ENCODE measurements at regions not wholly inside any gene's neighbourhood (a gene's known extent, or its start where the extent isn't known, plus 50 kb on each side); places are given as distances from the start of the nearest gene placed in this dataset.

- TF ChIP-seq CTCF (IDR thresholded peaks at IDR 0.05) (no peak), POLR2A (IDR thresholded peaks at IDR 0.05) (no peak), POLR2AphosphoS5 (IDR thresholded peaks at IDR 0.05) (no peak)
Observed at GRCh38 chr2:128435576-128436478, 117.2 kb upstream of the HS6ST1 start.

Measured in gastroesophageal sphincter (tissue), 3 donors.